ENCODE measurements at regions not wholly inside any gene's neighbourhood (a gene's known extent, or its start where the extent isn't known, plus 50 kb on each side); places are given as distances from the start of the nearest gene placed in this dataset.
A peak's percentile ranks its signal among the peaks of the same experiment; 100 is the strongest.
"Not testable (repeated sequence)": the region's sequence is repeated elsewhere in the genome, so short reads cannot be mapped to it uniquely, and the experiment has no call there.

GRCh38 chr14:25436288-25436875 is 386.4 kb upstream of the STXBP6 start:
- no peak for DNase-seq

- DNase-seq: peak; percentile 5 to 9
Measured at GRCh38 chr14:25431211-25432076, 381.5 kb upstream of the STXBP6 start.

- DNase-seq: no peak
Measured at GRCh38 chr14:25430808-25431207, 380.9 kb upstream of the STXBP6 start.

GRCh38 chr14:25412998-25413397 is 363.1 kb upstream of the STXBP6 start:
- no peak for DNase-seq

- no peak for DNase-seq
Measured at GRCh38 chr14:25411781-25412757, 362.1 kb upstream of the STXBP6 start.

GRCh38 chr14:25406818-25407217 is 356.9 kb upstream of the STXBP6 start:
- peak; percentile 7 to 29 for DNase-seq

- peak; percentile 8 to 24 for DNase-seq
Measured at GRCh38 chr14:25400607-25401206, 350.8 kb upstream of the STXBP6 start.

- DNase-seq: no peak
Measured at GRCh38 chr14:25396128-25396527, 346.2 kb upstream of the STXBP6 start.

- no peak for DNase-seq
Measured at GRCh38 chr14:25394791-25395391, 344.9 kb upstream of the STXBP6 start.

- no peak for DNase-seq
Measured at GRCh38 chr14:25394356-25394755, 344.4 kb upstream of the STXBP6 start.

GRCh38 chr14:25389948-25390347 is 340.0 kb upstream of the STXBP6 start:
- DNase-seq: no peak

- no peak for DNase-seq
Measured at GRCh38 chr14:25381498-25381897, 331.6 kb upstream of the STXBP6 start.

GRCh38 chr14:25375639-25376038 is 325.7 kb upstream of the STXBP6 start:
- DNase-seq: no peak

- no peak for DNase-seq
Measured at GRCh38 chr14:25371068-25371467, 321.1 kb upstream of the STXBP6 start.

GRCh38 chr14:25370057-25370456 is 320.1 kb upstream of the STXBP6 start:
- not testable (repeated sequence) for DNase-seq

GRCh38 chr14:25358330-25358729 is 308.4 kb upstream of the STXBP6 start:
- DNase-seq: no peak

GRCh38 chr14:25351269-25351668 is 301.3 kb upstream of the STXBP6 start:
- no peak for DNase-seq

GRCh38 chr14:25350802-25351201 is 300.9 kb upstream of the STXBP6 start:
- no peak for DNase-seq

- no peak for DNase-seq
Measured at GRCh38 chr14:25350021-25350420, 300.1 kb upstream of the STXBP6 start.

- no peak for DNase-seq
Measured at GRCh38 chr14:25349269-25349668, 299.3 kb upstream of the STXBP6 start.

- no peak for DNase-seq
Measured at GRCh38 chr14:25340882-25341281, 290.9 kb upstream of the STXBP6 start.

- DNase-seq: no peak
Measured at GRCh38 chr14:25322784-25323183, 272.8 kb upstream of the STXBP6 start.
